Left hindlimb (tissue), 1 donor: ENCODE measurements at regions not wholly inside any gene's neighbourhood (a gene's known extent, or its start where the extent isn't known, plus 50 kb on each side); places are given as distances from the start of the nearest gene placed in this dataset.
A peak's percentile ranks its signal among the peaks of the same experiment; 100 is the strongest.

Source experiments
- DNase-seq: peaks from one replicate; pipeline ENCODE4 v3.0.0-alpha.2; 2018

- DNase-seq, result no peak
Measured at GRCh38 chr3:167958141-167958540, 137.6 kb downstream of the GOLIM4 start.

GRCh38 chr3:167952969-167953368 lies 142.8 kb downstream of the GOLIM4 start:
- no peak for DNase-seq

- no peak for DNase-seq
Measured at GRCh38 chr3:167950212-167950611, 145.5 kb downstream of the GOLIM4 start.

- peak; percentile 66 for DNase-seq
Measured at GRCh38 chr3:167941234-167941995, 154.3 kb downstream of the GOLIM4 start.

GRCh38 chr3:167940241-167940640 lies 155.5 kb downstream of the GOLIM4 start:
- no peak for DNase-seq

GRCh38 chr3:167938516-167938915 lies 157.2 kb downstream of the GOLIM4 start:
- no peak for DNase-seq

- DNase-seq, result no peak
Measured at GRCh38 chr3:167936019-167936418, 159.7 kb downstream of the GOLIM4 start.

- DNase-seq, result no peak
Measured at GRCh38 chr3:167930453-167930852, 165.3 kb downstream of the GOLIM4 start.

- no peak for DNase-seq
Measured at GRCh38 chr3:167929968-167930367, 165.8 kb downstream of the GOLIM4 start.

GRCh38 chr3:167928381-167928780 lies 167.3 kb downstream of the GOLIM4 start:
- DNase-seq, result no peak

GRCh38 chr3:167920747-167921146 lies 175.0 kb downstream of the GOLIM4 start:
- DNase-seq, result no peak

- no peak for DNase-seq
Measured at GRCh38 chr3:167919590-167919989, 176.1 kb downstream of the GOLIM4 start.

- no peak for DNase-seq
Measured at GRCh38 chr3:167918686-167919085, 177.0 kb downstream of the GOLIM4 start.

GRCh38 chr3:167918008-167918596 lies 177.6 kb downstream of the GOLIM4 start:
- DNase-seq, result no peak

- DNase-seq, result no peak
Measured at GRCh38 chr3:167913219-167913835, 177.8 kb downstream of the SERPINI1 start.

- DNase-seq, result no peak
Measured at GRCh38 chr3:167909952-167910351, 174.4 kb downstream of the SERPINI1 start.

- no peak for DNase-seq
Measured at GRCh38 chr3:167909504-167909896, 174.0 kb downstream of the SERPINI1 start.

- DNase-seq, result no peak
Measured at GRCh38 chr3:167908746-167909503, 173.4 kb downstream of the SERPINI1 start.

- DNase-seq, result no peak
Measured at GRCh38 chr3:167908221-167908620, 172.7 kb downstream of the SERPINI1 start.

- no peak for DNase-seq
Measured at GRCh38 chr3:167901138-167901537, 165.6 kb downstream of the SERPINI1 start.

- DNase-seq, result no peak
Measured at GRCh38 chr3:167899093-167899492, 163.6 kb downstream of the SERPINI1 start.

GRCh38 chr3:167898091-167898490 lies 162.6 kb downstream of the SERPINI1 start:
- DNase-seq, result no peak

GRCh38 chr3:167895684-167896083 lies 160.2 kb downstream of the SERPINI1 start:
- no peak for DNase-seq
